Endothelial cell of umbilical vein (primary cell): ENCODE measurements at regions not wholly inside any gene's neighbourhood (a gene's known extent, or its start where the extent isn't known, plus 50 kb on each side); places are given as distances from the start of the nearest gene placed in this dataset.

Source experiments
- BruUV-seq: library from RNA; stranded (reverse); fragments of 400-500 nt; replicated peaks from 2 replicates; lab custom pipeline; 2021; lab: Mats Ljungman, UMichigan
- CTCF ChIA-PET: fragments of 300-600, 350-600 bp; sonication (Branson Sonifier 250); formaldehyde crosslinking; loops from one replicate; lab custom pipeline; 2021; ENCODE audit warnings: antibody characterized with exemption, inconsistent platforms; lab: Charles Lee
- POLR2A ChIA-PET: fragments of 300-600, 350-600 bp; sonication (Branson Sonifier 250); formaldehyde crosslinking; loops from one replicate; lab custom pipeline; 2021; ENCODE audit warnings: antibody characterized with exemption, inconsistent platforms; lab: Charles Lee
- DNase-seq: peaks from one replicate; pipeline ENCODE4 v3.0.0-alpha.2; 2011; ENCODE audit warnings: low read depth, low spot score
- FAIRE-seq: peaks from 2 replicates; lab custom pipeline; 2011; peaks lifted over from hg19 to GRCh38; lab: Jason Lieb, UNC
- H2AFZ ChIP-seq: 2 replicates; pipeline ENCODE4 v1.6.0; 2012; ENCODE audit warnings: low read depth, low read length, control low read depth, inconsistent platforms
- H3K27ac ChIP-seq: 2 replicates; pipeline ENCODE4 v1.5.1; 2011; ENCODE audit warnings: low read depth, mild to moderate bottlenecking, control low read depth, low read length, moderate library complexity; ENCODE audit not compliant: insufficient read depth
- H3K27me3 ChIP-seq, 2 experiments: 2 replicates each; pipeline versions ENCODE4 v1.6.0 to v1.6.1; 2011; ENCODE audit warnings: low read length in 2 of 2, mixed read lengths in 1 of 2; ENCODE audit not compliant: control insufficient read depth in 2 of 2, insufficient read depth in 2 of 2
- H3K36me3 ChIP-seq, 2 experiments: 2 replicates in 1 of 2; 3 replicates in 1 of 2; pipeline ENCODE4 v1.5.1; 2011; ENCODE audit warnings: low read length in 2 of 2, mild to moderate bottlenecking in 1 of 2, moderate library complexity in 1 of 2; ENCODE audit not compliant: control insufficient read depth in 2 of 2, insufficient read depth in 2 of 2; ENCODE audit errors: extremely low read depth in 1 of 2
- H3K4me1 ChIP-seq: 3 replicates; pipeline ENCODE4 v1.5.1; 2011; ENCODE audit warnings: mild to moderate bottlenecking, low read length; ENCODE audit not compliant: control insufficient read depth, insufficient read depth; ENCODE audit errors: extremely low read depth
- H3K4me2 ChIP-seq: 2 replicates; pipeline ENCODE4 v1.6.1; 2011; ENCODE audit warnings: low read length, control low read depth, mixed read lengths; ENCODE audit not compliant: insufficient read depth
- H3K4me3 ChIP-seq, 3 experiments: fragments of 200-600 bp in 1 of 3; sonication (generic), shearing (Covaris generic) in 1 of 3; replicated peaks in 1 of 3; 2 replicates each; pipeline ENCODE4 v1.5.1; 2011 to 2016; ENCODE audit warnings: control low read depth in 3 of 3, low read length in 3 of 3, mild to moderate bottlenecking in 2 of 3, inconsistent platforms in 1 of 3, low read depth in 1 of 3, moderate library complexity in 1 of 3; ENCODE audit not compliant: insufficient read depth in 1 of 3
- H3K79me2 ChIP-seq: 2 replicates; pipeline ENCODE4 v1.6.0; 2012; ENCODE audit warnings: low read length, inconsistent platforms; ENCODE audit not compliant: control insufficient read depth, insufficient read depth
- H3K9ac ChIP-seq: replicated peaks from 2 replicates; pipeline ENCODE3; 2011; ENCODE audit warnings: low read length, control low read depth; ENCODE audit not compliant: insufficient read depth; ENCODE audit errors: extremely low read depth
- H3K9me1 ChIP-seq: replicated peaks from 3 replicates; pipeline ENCODE4 v1.6.0; 2011; ENCODE audit warnings: mild to moderate bottlenecking, low read length; ENCODE audit not compliant: control insufficient read depth, insufficient read depth; ENCODE audit errors: extremely low read depth
- H3K9me3 ChIP-seq: replicated peaks from 2 replicates; pipeline ENCODE4 v1.5.1; 2012; ENCODE audit warnings: low read length, inconsistent platforms; ENCODE audit not compliant: control insufficient read depth, insufficient read depth
- H4K20me1 ChIP-seq: replicated peaks from 2 replicates; pipeline ENCODE3; 2011; ENCODE audit warnings: mild to moderate bottlenecking, low read length; ENCODE audit not compliant: control insufficient read depth, insufficient read depth; ENCODE audit errors: extremely low read depth
- CTCF ChIP-seq, 2 donors: IDR thresholded peaks; 1 replicate in 1 of 2; 2 replicates in 1 of 2; pipeline ENCODE4 v1.5.1; 2011; ENCODE audit warnings: low read length in 2 of 2, mild to moderate bottlenecking in 2 of 2, moderate library complexity in 2 of 2, control low read depth in 1 of 2, inconsistent platforms in 1 of 2, low read depth in 1 of 2; ENCODE audit not compliant: insufficient read depth in 1 of 2; ENCODE audit errors: extremely low read depth in 1 of 2
- EZH2 ChIP-seq: IDR thresholded peaks from 2 replicates; pipeline ENCODE4 v1.6.1; 2012; ENCODE audit warnings: borderline replicate concordance, low read depth, mild to moderate bottlenecking, moderate library complexity, low read length, inconsistent platforms; ENCODE audit not compliant: severe bottlenecking
- FOS ChIP-seq: IDR thresholded peaks from 2 replicates; pipeline ENCODE4 v1.6.1; 2011; ENCODE audit warnings: mild to moderate bottlenecking, low read length, moderate library complexity, borderline replicate concordance; ENCODE audit not compliant: insufficient read depth
- GATA2 ChIP-seq: IDR thresholded peaks from 2 replicates; pipeline ENCODE4 v1.7.0; 2011; ENCODE audit warnings: low read depth, mild to moderate bottlenecking, moderate library complexity, mixed read lengths, low read length; ENCODE audit not compliant: insufficient read length, insufficient read depth
- JUN ChIP-seq: IDR thresholded peaks from 2 replicates; pipeline ENCODE4 v1.6.1; 2011; ENCODE audit warnings: borderline replicate concordance, low read depth; ENCODE audit not compliant: insufficient read length, insufficient read depth
- MAX ChIP-seq: IDR thresholded peaks from 2 replicates; pipeline ENCODE4 v1.6.1; 2011; ENCODE audit not compliant: insufficient read depth, insufficient read length
- MYC ChIP-seq: IDR thresholded peaks from one replicate; pipeline ENCODE4 v1.6.1; 2011; ENCODE audit warnings: mild to moderate bottlenecking, low read depth, low read length
- POLR2A ChIP-seq: IDR thresholded peaks from 2 replicates; pipeline ENCODE4 v1.6.1; 2012; ENCODE audit warnings: low read depth, mild to moderate bottlenecking, control low read depth, low read length
- POLR2AphosphoS5 ChIP-seq: IDR thresholded peaks from 2 replicates; pipeline ENCODE4 v1.6.1; 2012; ENCODE audit warnings: low read depth, mild to moderate bottlenecking, control low read depth, low read length, moderate library complexity; ENCODE audit not compliant: insufficient read depth
- dilution Hi-C: fragments of 300-500 bp; cut with MboI; formaldehyde crosslinking; loops from one replicate; pipeline ENCODE4 v1.15.0; 2019; ENCODE audit warnings: low sequenced_read_pairs; ENCODE audit not compliant: extremely low pct_ligation_motif_present
- intact Hi-C: fragments of 100-400 bp; cut with micrococcal nuclease; formaldehyde crosslinking; loops from one replicate; pipeline ENCODE4 v1.10.0; 2022

- H3K4me1 ChIP-seq: peaks cover 29% of the 10 kb centered on the region
- no peak overlapping the region for H3K27ac ChIP-seq
- DNase-seq (no peak), FAIRE-seq (no peak)
- no peaks in the 10 kb centered on the region for H3K27me3 ChIP-seq
- intact Hi-C loops (no loop called here), dilution Hi-C loops (no loop called here)
- CTCF ChIA-PET: interaction anchor here (0.6 to 1.8 kb wide), 5 partner anchors 10 to 226 kb away, joined by 3 to 7 read pairs (median 4); no protein-coding TSS in a partner anchor
- no TSS peak for BruUV-seq
- H3K36me3 ChIP-seq: peaks cover 0 to 10% of the 10 kb centered on the region in 2 experiments
- no peak overlapping the region for H3K4me3 ChIP-seq
- no peak overlapping the region for H3K4me2 ChIP-seq
- no peak overlapping the region for H2AFZ ChIP-seq
- no peaks in the 10 kb centered on the region for H4K20me1 ChIP-seq
- peaks cover 2% of the 10 kb centered on the region for H3K79me2 ChIP-seq
- no peaks in the 10 kb centered on the region for H3K9me1 ChIP-seq
- POLR2A ChIA-PET: interaction anchor here (1.2 kb wide), 1 partner anchor 15 kb away, joined by 3 read pairs; no protein-coding TSS in a partner anchor
- no peak for TF ChIP-seq EZH2
- no peak for TF ChIP-seq POLR2A
- TF ChIP-seq MAX: no peak
- no peak for TF ChIP-seq JUN
- no peak for TF ChIP-seq MYC
- TF ChIP-seq POLR2AphosphoS5: no peak
- no peak for TF ChIP-seq CTCF (IDR thresholded peaks at IDR 0.05; ENCODE audit: extremely low read depth in 1 of 2, insufficient read depth in 1 of 2, low read depth in 1 of 2, low read length in 2 of 2)
- TF ChIP-seq FOS: no peak
- no peak for TF ChIP-seq GATA2
- no peaks in the 10 kb centered on the region for H3K9me3 ChIP-seq
- no peak overlapping the region for H3K9ac ChIP-seq
Measured at GRCh38 chr12:124456133-124456651, 111.2 kb downstream of the NCOR2 start.
